Tibial nerve (tissue), 4 donors: ENCODE measurements at regions not wholly inside any gene's neighbourhood (a gene's known extent, or its start where the extent isn't known, plus 50 kb on each side); places are given as distances from the start of the nearest gene placed in this dataset.

ENCODE experiments used
- DNase-seq, 2 donors: peaks; one replicate each; pipeline ENCODE4 v3.0.0-alpha.2; 2019; ENCODE audit warnings: low spot score in 2 of 2
- H3K27ac ChIP-seq, 4 donors: fragments of 200-600 bp; sonication (generic) in 3 of 4; one replicate each; pipeline ENCODE4 v1.5.1; 2017 to 2019; ENCODE audit warnings: mild to moderate bottlenecking in 1 of 4
- H3K27me3 ChIP-seq, 2 donors: fragments of 200-600 bp; sonication (generic) in 1 of 2; one replicate each; pipeline versions ENCODE4 v1.5.1 to v1.6.0; 2017 to 2019
- H3K36me3 ChIP-seq, 3 donors: fragments of 200-600 bp; sonication (generic); one replicate each; pipeline ENCODE4 v1.5.1; 2018 to 2019
- H3K4me1 ChIP-seq, 4 donors: fragments of 200-600 bp; sonication (generic) in 3 of 4; one replicate each; pipeline ENCODE4 v1.5.1; 2017 to 2019
- H3K4me3 ChIP-seq, 4 donors: fragments of 200-600 bp; sonication (generic) in 3 of 4; one replicate each; pipeline ENCODE4 v1.5.1; 2017 to 2019; ENCODE audit warnings: mild to moderate bottlenecking in 1 of 4, moderate library complexity in 1 of 4
- H3K9me3 ChIP-seq, 4 donors: fragments of 200-600 bp; sonication (generic) in 3 of 4; one replicate each; pipeline ENCODE4 v1.5.1; 2017 to 2019
- EP300 ChIP-seq, 2 donors: sonication (generic); formaldehyde crosslinking; IDR thresholded peaks; one replicate each; pipeline ENCODE4 v1.6.1; 2017; ENCODE audit warnings: antibody characterized with exemption in 2 of 2, mild to moderate bottlenecking in 1 of 2
- POLR2A ChIP-seq, 2 donors: fragments of 450-650 bp; IDR thresholded peaks; one replicate each; pipeline ENCODE4 v1.6.1; 2017; ENCODE audit warnings: antibody characterized with exemption in 2 of 2, mild to moderate bottlenecking in 2 of 2, moderate library complexity in 2 of 2
- WGBS, 2 donors: methylation state at CpG; one replicate each; pipeline ENCODE4 v1.1.5; 2018; 5-methylcytosine and 5-hydroxymethylcytosine counted together
- TF ChIP-seq, protein P1 (sequence below), 5 experiments: fragments of 200-600 bp in 3 of 5; fragments of 450-650 bp in 2 of 5; sonication (generic) in 3 of 5; IDR thresholded peaks; one replicate each; pipeline ENCODE4 v1.5.1; 2016 to 2019; ENCODE audit warnings: antibody characterized with exemption in 5 of 5, mild to moderate bottlenecking in 3 of 5, moderate library complexity in 2 of 5

DNA sequence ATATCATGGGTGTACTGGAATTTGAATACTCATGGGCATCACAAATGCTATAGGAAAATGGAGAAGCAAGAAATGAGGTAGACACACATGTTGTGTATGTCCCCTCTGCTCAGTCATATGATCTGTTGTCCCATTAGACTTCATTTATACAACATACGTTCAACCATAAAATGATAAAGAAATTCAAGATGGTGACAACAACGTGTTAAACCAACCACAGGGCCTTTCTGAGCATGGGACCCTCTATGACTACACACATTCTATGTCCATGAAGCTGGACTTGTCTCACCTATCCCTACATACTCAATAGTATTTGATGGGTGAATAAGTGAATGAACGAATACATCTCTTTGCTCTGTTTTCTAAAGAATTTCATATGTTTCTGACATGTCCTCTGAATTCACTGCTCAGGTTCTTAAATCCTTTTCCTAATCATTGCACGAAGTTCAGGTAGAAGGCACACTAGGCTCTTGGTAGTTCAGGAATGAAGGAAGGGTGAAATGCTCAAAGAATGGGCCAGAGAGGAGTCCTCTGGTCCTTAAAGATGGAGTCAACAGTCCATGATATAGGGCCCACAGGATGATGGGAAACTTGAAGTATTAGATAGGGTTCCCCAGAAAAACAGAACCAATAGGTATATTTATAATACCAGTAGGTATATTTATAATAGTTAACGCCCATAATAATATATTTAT, 105.7 kb upstream of the PPM1H start:
- Histone ChIP-seq H3K4me3 (no peak overlapping the region), H3K4me1 (no peaks in the 10 kb centered on the region), H3K27ac (no peak overlapping the region), H3K36me3 (no peaks in the 10 kb centered on the region), H3K27me3 (no peaks in the 10 kb centered on the region), H3K9me3 (no peaks in the 10 kb centered on the region)
- no peak for DNase-seq
- TF ChIP-seq EP300 (IDR thresholded peaks at IDR 0.05) (no peak), POLR2A (IDR thresholded peaks at IDR 0.05) (no peak)
- TF ChIP-seq, protein P1, sequence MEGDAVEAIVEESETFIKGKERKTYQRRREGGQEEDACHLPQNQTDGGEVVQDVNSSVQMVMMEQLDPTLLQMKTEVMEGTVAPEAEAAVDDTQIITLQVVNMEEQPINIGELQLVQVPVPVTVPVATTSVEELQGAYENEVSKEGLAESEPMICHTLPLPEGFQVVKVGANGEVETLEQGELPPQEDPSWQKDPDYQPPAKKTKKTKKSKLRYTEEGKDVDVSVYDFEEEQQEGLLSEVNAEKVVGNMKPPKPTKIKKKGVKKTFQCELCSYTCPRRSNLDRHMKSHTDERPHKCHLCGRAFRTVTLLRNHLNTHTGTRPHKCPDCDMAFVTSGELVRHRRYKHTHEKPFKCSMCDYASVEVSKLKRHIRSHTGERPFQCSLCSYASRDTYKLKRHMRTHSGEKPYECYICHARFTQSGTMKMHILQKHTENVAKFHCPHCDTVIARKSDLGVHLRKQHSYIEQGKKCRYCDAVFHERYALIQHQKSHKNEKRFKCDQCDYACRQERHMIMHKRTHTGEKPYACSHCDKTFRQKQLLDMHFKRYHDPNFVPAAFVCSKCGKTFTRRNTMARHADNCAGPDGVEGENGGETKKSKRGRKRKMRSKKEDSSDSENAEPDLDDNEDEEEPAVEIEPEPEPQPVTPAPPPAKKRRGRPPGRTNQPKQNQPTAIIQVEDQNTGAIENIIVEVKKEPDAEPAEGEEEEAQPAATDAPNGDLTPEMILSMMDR (IDR thresholded peaks at IDR 0.05): no peak
- WGBS, 2 donors: 87 to 89% methylated on average over 5 of the region's 5 CpGs

DNA sequence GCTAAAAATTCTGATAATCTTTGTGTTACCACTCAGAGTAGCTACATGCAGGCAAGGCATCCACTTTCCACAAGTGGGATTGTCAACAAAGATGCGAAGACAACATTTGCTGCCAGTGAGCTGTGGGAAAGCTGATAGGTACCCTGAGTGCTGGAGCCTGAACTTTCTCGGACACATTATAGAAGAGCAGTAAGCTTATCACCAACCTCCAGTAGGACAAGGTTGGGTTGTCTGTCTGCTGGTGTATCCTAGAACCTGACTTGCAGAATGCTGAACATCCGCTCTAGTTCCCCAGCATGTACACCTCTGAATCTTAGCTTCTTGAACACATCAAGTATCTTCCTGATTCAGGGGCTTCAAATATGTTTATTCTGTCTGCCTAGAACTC, 103.8 kb upstream of the PPM1H start:
- 88 to 100% methylated on average over 3 of the region's 3 CpGs for WGBS, 2 donors

DNA sequence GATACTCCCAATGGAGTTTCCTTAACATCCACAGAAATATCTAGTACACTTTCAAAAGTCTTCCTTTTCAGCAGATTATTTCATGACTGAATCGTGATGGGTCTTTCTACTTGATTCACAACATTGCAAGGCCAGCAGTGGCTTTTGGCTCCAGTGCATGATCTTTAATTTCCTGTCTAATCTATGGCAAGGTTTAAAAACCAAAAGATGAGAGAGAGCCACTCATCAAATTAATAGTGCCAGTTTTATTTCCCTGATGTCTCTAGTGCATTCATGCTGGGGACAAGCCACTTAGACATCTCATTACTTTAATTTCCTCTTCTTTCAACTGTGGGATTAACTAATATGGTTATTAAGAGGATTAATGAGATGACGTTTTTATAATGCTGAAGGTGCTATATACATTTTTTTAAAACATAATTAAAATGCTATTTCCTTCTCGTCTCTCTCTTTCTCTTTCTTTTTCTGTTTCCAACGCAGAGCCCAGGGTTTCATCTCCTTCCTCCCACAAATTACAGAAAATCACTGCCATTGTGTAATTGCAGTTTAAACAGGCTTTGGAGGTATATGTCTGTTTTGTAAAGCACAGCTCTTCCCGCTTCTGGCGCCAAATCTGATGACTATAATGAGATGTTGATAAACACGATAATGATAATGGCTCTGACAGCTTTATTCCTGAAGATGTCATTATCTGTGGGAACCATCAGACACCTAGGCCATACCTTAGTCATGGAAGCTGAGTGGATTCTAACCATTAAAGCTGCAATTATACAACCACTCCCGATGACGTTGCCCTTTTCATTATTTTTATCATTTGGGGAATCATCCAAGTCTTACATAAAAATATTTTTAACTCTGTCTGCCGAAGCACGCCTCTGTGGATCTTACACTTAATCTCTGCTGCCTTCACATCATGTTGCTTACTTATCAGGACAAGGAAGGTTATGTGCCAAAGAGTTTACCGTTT, 103.1 kb upstream of the PPM1H start:
- TF ChIP-seq POLR2A (IDR thresholded peaks at IDR 0.05): no peak
- TF ChIP-seq EP300 (IDR thresholded peaks at IDR 0.05): no peak
- TF ChIP-seq, protein P1 (IDR thresholded peaks at IDR 0.05): no peak

More for the DNA sequence above, 103.8 kb upstream of the PPM1H start:
- Histone ChIP-seq H3K36me3 (no peaks in the 10 kb centered on the region), H3K4me3 (no peak overlapping the region), H3K4me1 (no peaks in the 10 kb centered on the region), H3K9me3 (no peaks in the 10 kb centered on the region), H3K27ac (no peak overlapping the region), H3K27me3 (no peaks in the 10 kb centered on the region)
- no peak for TF ChIP-seq EP300 (IDR thresholded peaks at IDR 0.05)
- TF ChIP-seq, protein P1 (IDR thresholded peaks at IDR 0.05): no peak
- DNase-seq: no peak

DNA sequence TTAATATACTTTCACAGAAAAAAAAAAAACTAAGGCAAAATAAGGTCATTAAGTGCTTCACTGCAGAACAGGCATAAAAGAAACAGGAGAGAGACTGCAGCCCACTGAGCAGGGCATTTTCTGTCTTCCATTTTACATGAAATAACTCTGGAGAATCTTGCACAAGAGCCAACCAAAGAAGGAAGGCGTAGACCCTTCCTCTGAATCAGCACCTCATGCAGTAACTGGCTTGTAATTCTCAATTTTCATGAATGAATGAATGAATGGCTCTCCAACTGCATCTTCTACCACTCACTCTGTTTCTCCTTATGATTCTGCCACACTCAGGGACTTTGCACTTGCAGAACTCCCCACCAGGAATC, 102.0 kb upstream of the PPM1H start:
- Histone ChIP-seq H3K27me3 (no peaks in the 10 kb centered on the region), H3K9me3 (no peaks in the 10 kb centered on the region), H3K27ac (no peak overlapping the region), H3K4me1 (no peaks in the 10 kb centered on the region), H3K36me3 (no peaks in the 10 kb centered on the region), H3K4me3 (no peak overlapping the region)
- DNase-seq: no peak
- TF ChIP-seq EP300 (IDR thresholded peaks at IDR 0.05) (no peak), POLR2A (IDR thresholded peaks at IDR 0.05) (no peak)
- TF ChIP-seq, protein P1 (IDR thresholded peaks at IDR 0.05): no peak
- 84 to 90% methylated on average over 1 of the region's 1 CpG for WGBS, 2 donors

More for the DNA sequence above, 103.1 kb upstream of the PPM1H start:
- no peak overlapping the region for H3K27ac ChIP-seq
- H3K36me3 ChIP-seq: no peaks in the 10 kb centered on the region
- 70 to 73% methylated on average over 12 of the region's 12 CpGs for WGBS, 2 donors
- H3K9me3 ChIP-seq: no peaks in the 10 kb centered on the region
- H3K4me1 ChIP-seq: no peaks in the 10 kb centered on the region
- H3K4me3 ChIP-seq: no peak overlapping the region
- no peak for DNase-seq
- H3K27me3 ChIP-seq: no peaks in the 10 kb centered on the region
